ENCODE measurements at regions not wholly inside any gene's neighbourhood (a gene's known extent, or its start where the extent isn't known, plus 50 kb on each side); places are given as distances from the start of the nearest gene placed in this dataset.
"Not testable (repeated sequence)": the region's sequence is repeated elsewhere in the genome, so short reads cannot be mapped to it uniquely, and the experiment has no call there.

- no peak for DNase-seq
- no peaks in the 10 kb centered on the region for H3K27me3 ChIP-seq
- intact Hi-C loops (cut with DNase I), result no loop called here
- TF ChIP-seq CTCF (IDR thresholded peaks at IDR 0.05) (no peak), POLR2A (IDR thresholded peaks at IDR 0.05) (no peak)
- no peaks in the 10 kb centered on the region for H3K4me1 ChIP-seq
- no peaks in the 10 kb centered on the region for H3K36me3 ChIP-seq
- 44 to 46% methylated on average over 3 of the region's 3 CpGs for WGBS, 2 donors
- H3K4me3 ChIP-seq (replicated peaks in 1 of 3), result no peak overlapping the region
- H3K27ac ChIP-seq, result no peak overlapping the region
- no peaks in the 10 kb centered on the region for H3K9me3 ChIP-seq
Observed at GRCh38 chr4:159416996-159417395, 314.1 kb downstream of the RAPGEF2 start.

- no peaks in the 10 kb centered on the region for H3K9me3 ChIP-seq
- H3K27ac ChIP-seq, result no peak overlapping the region
- 89 to 94% methylated on average over 13 to 23 of the region's 25 CpGs for WGBS, 2 donors
- H3K36me3 ChIP-seq, result no peaks in the 10 kb centered on the region
- DNase-seq, result no peak
- no peaks in the 10 kb centered on the region for H3K4me1 ChIP-seq
- H3K4me3 ChIP-seq (replicated peaks in 1 of 3), result no peak overlapping the region
- intact Hi-C loops (cut with DNase I), result no loop called here
- no peaks in the 10 kb centered on the region for H3K27me3 ChIP-seq
- TF ChIP-seq CTCF (IDR thresholded peaks at IDR 0.05), result no peak
Observed at GRCh38 chr4:159420162-159421057, 317.5 kb downstream of the RAPGEF2 start.

GRCh38 chr4:159421058-159421419, 318.2 kb downstream of the RAPGEF2 start:
- H3K4me3 ChIP-seq (replicated peaks in 1 of 3); DNase-seq; H3K4me1 ChIP-seq; H3K9me3 ChIP-seq; H3K27ac ChIP-seq; H3K27me3 ChIP-seq; intact Hi-C loops (cut with DNase I); H3K36me3 ChIP-seq: not testable (repeated sequence)
- 98 to 100% methylated on average over 4 to 5 of the region's 5 CpGs for WGBS, 2 donors

DNA sequence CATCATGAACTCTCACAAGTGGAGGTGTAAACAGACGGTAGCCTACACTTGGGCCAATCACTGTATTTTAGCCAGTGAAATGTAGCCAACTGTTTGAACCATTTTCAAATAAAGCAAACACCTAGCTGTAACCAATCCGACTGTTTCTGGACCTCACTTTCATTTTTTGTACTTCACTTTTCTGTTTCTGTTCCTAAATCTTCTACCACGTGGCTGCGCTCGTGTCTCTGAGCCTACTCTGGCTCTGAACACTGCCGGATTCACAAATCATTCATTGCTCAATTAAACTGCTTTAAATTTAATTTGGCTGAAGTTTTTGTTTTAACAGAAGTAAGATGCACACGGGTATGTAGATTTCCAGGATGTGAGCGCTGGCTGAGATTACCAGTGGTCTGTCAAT, 319.1 kb downstream of the RAPGEF2 start:
- H3K4me1 ChIP-seq, result no peaks in the 10 kb centered on the region
- no peak for DNase-seq
- H3K27me3 ChIP-seq, result no peaks in the 10 kb centered on the region
- 88 to 93% methylated on average over 8 of the region's 8 CpGs for WGBS, 2 donors
- intact Hi-C loops (cut with DNase I), result no loop called here
- H3K27ac ChIP-seq, result no peak overlapping the region
- H3K36me3 ChIP-seq, result no peaks in the 10 kb centered on the region
- TF ChIP-seq POLR2A (IDR thresholded peaks at IDR 0.05), result no peak
- no peak for TF ChIP-seq CTCF (IDR thresholded peaks at IDR 0.05)
- no peak overlapping the region for H3K4me3 ChIP-seq (replicated peaks in 1 of 3)
- no peaks in the 10 kb centered on the region for H3K9me3 ChIP-seq

- Histone ChIP-seq H3K27me3 (no peaks in the 10 kb centered on the region), H3K4me3 (replicated peaks in 1 of 3) (no peak overlapping the region), H3K36me3 (no peaks in the 10 kb centered on the region), H3K27ac (no peak overlapping the region), H3K9me3 (no peaks in the 10 kb centered on the region), H3K4me1 (no peaks in the 10 kb centered on the region)
- no peak for DNase-seq
- TF ChIP-seq POLR2A (IDR thresholded peaks at IDR 0.05) (no peak), CTCF (IDR thresholded peaks at IDR 0.05) (no peak)
- intact Hi-C loops (cut with DNase I), result no loop called here
- WGBS, 2 donors, result 95 to 100% methylated on average over 1 of the region's 1 CpG
Observed at GRCh38 chr4:159422626-159423025, 319.7 kb downstream of the RAPGEF2 start.
